IPS DF 6.9 (cell line): ENCODE measurements at regions not wholly inside any gene's neighbourhood (a gene's known extent, or its start where the extent isn't known, plus 50 kb on each side); places are given as distances from the start of the nearest gene placed in this dataset.

ENCODE experiments used
- DNase-seq: peaks from one replicate; pipeline ENCODE4 v3.0.0-alpha.2; 2013; ENCODE audit warnings: low read depth, low spot score
- H3K27ac ChIP-seq: one replicate; pipeline ENCODE4 v1.5.1; 2013; ENCODE audit warnings: low read length, control low read depth
- H3K27me3 ChIP-seq: 2 replicates; pipeline ENCODE4 v1.6.1; 2013; ENCODE audit warnings: mild to moderate bottlenecking, low read length; ENCODE audit not compliant: control insufficient read depth, insufficient read depth
- H3K36me3 ChIP-seq: 2 replicates; pipeline ENCODE4 v1.6.1; 2013; ENCODE audit warnings: low read length; ENCODE audit not compliant: control insufficient read depth, insufficient read depth
- H3K4me1 ChIP-seq: 2 replicates; pipeline ENCODE4 v1.6.1; 2013; ENCODE audit warnings: low read length; ENCODE audit not compliant: control insufficient read depth, insufficient read depth
- H3K4me3 ChIP-seq: 2 replicates; pipeline ENCODE4 v1.5.1; 2013; ENCODE audit warnings: mild to moderate bottlenecking, low read length
- H3K9me3 ChIP-seq: 2 replicates; pipeline ENCODE4 v1.6.1; 2013; ENCODE audit warnings: low read length, inconsistent platforms; ENCODE audit not compliant: control insufficient read depth, insufficient read depth
- WGBS: extraction: QIAGEN DNeasy Blood & Tissue Kit; methylation state at CpG from one replicate; pipeline ENCODE4 v1.1.7; 2013; ENCODE audit warnings: mixed read lengths, missing lambda C conversion rate; ENCODE audit not compliant: insufficient read length, insufficient coverage; 5-methylcytosine and 5-hydroxymethylcytosine counted together

GRCh38 chr6:165805067-165805555, 142.1 kb upstream of the PDE10A start:
- Histone ChIP-seq H3K4me1 (no peaks in the 10 kb centered on the region), H3K27ac (no peak overlapping the region), H3K36me3 (no peaks in the 10 kb centered on the region), H3K27me3 (peaks cover 8% of the 10 kb centered on the region; the same call in 1 of the 2 replicates), H3K4me3 (peak overlapping the region; percentile 58), H3K9me3 (no peaks in the 10 kb centered on the region)
- no CpG with 5 or more reads among the region's 39 CpGs for WGBS
- DNase-seq, result no peak

GRCh38 chr6:165804331-165805066, 141.5 kb upstream of the PDE10A start:
- no peaks in the 10 kb centered on the region for H3K36me3 ChIP-seq
- DNase-seq, result no peak
- no peaks in the 10 kb centered on the region for H3K9me3 ChIP-seq
- H3K4me1 ChIP-seq, result no peaks in the 10 kb centered on the region
- H3K4me3 ChIP-seq, result peak overlapping the region; percentile 58; the same call in 1 of the 2 replicates
- no peak overlapping the region for H3K27ac ChIP-seq
- peaks cover 8% of the 10 kb centered on the region; the same call in 1 of the 2 replicates for H3K27me3 ChIP-seq
- no CpG with 5 or more reads among the region's 61 CpGs for WGBS

DNA sequence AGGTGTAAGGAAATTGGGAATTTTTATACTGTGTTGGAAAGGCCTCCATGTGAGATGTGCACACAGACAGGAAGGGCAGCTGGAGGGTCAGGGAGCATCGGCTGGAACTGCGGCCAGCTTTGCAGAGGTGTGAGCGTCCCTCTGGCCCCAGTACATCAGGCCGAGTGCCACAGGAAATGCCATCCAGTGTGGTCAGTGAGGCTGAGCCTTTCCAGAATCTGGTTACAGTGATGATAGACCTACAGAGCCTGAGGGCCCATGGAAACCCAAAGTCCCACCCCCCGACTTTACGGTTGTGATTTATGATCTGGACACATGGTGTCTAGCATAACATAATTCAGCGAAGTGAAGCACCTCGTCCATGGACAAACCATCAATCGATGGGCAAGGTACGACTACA, 137.3 kb upstream of the PDE10A start:
- Histone ChIP-seq H3K27ac (no peak overlapping the region), H3K27me3 (peaks cover 4% of the 10 kb centered on the region; the same call in 1 of the 2 replicates), H3K36me3 (no peaks in the 10 kb centered on the region), H3K9me3 (no peaks in the 10 kb centered on the region), H3K4me3 (no peak overlapping the region), H3K4me1 (no peaks in the 10 kb centered on the region)
- no CpG with 5 or more reads among the region's 10 CpGs for WGBS
- no peak for DNase-seq

DNA sequence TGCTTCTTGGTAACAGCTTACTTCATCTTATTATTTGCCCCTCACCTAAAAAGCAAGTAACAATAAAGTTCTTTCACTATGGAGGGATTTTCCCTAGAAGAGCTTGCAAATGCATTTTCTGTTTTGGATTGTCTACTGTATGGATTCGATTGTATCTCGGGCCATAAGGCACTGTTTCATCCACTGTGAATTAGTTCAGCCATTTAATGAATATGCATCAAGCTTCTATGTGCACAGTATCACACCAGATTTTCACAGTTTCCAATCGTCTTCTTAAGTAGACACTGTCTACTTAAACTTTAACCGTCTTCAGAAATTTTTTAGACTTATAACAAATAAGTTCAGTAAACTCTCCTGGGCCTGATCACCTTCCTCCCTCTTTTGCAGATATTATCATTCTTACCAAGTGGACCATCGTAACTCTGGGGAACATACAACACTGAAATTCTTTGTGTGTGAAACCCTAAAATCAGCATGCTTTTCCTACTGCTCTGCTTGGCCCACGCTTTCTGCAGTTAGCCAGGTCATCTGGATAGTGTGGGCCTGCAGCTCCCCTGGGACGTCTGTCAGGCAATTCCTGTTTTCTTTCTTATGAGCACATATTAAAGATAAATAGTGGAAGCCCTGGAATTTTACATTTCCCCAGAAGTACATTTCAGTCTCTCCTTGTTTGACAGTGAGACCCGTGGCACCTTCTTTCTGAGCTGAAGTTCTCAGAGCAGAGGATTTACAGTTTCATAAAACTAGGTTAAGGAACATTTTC, 136.5 kb upstream of the PDE10A start:
- Histone ChIP-seq H3K4me1 (no peaks in the 10 kb centered on the region), H3K36me3 (no peaks in the 10 kb centered on the region), H3K27ac (no peak overlapping the region), H3K4me3 (no peak overlapping the region), H3K27me3 (peaks cover 3% of the 10 kb centered on the region; the same call in 1 of the 2 replicates), H3K9me3 (no peaks in the 10 kb centered on the region)
- no CpG with 5 or more reads among the region's 8 CpGs for WGBS
- no peak for DNase-seq

DNA sequence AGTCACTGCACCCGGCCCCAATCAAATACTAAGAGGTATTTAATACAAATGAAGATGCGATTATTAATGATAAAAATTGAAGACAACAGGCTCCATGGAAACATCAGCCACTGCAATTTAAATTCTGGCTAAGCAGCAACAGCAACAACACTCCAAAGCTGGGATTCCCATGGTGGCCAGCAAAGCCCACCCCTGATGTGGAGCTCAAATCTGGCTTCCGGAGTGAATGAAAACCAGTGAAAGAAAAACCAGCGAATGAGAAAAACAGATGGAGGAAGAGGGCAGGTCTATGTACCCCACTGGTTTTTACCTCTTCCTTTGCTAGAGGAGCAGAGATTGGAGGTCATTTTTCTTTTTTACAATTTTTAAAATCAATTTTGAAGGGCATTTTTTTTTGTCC, 135.9 kb upstream of the PDE10A start:
- no peaks in the 10 kb centered on the region; the same call in 1 of the 2 replicates for H3K27me3 ChIP-seq
- no CpG with 5 or more reads among the region's 4 CpGs for WGBS
- H3K4me3 ChIP-seq, result no peak overlapping the region
- H3K9me3 ChIP-seq, result no peaks in the 10 kb centered on the region
- H3K27ac ChIP-seq, result no peak overlapping the region
- no peaks in the 10 kb centered on the region for H3K36me3 ChIP-seq
- H3K4me1 ChIP-seq, result no peaks in the 10 kb centered on the region
- no peak for DNase-seq

DNA sequence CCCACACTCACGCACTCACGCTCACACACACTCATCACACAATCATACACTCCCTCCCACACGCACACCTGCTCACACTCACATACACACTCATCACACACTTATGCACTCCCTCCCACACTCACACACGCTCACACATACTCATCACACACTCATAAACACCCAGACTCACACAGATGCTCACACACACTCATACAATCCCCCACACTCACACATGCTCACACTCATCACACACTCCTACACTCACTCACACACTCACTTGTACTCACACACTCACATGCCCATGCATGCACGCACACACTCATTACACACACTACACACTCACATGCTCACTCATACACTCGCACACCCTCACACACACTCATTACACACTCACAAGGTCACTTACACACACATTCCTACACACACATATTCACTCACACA, 131.1 kb upstream of the PDE10A start:
- no peaks in the 10 kb centered on the region for H3K4me1 ChIP-seq
- H3K9me3 ChIP-seq, result no peaks in the 10 kb centered on the region
- no peak overlapping the region for H3K4me3 ChIP-seq
- WGBS, result 100% methylated on average over 6 of the region's 6 CpGs
- no peaks in the 10 kb centered on the region for H3K27me3 ChIP-seq
- no peak overlapping the region for H3K27ac ChIP-seq
- DNase-seq, result no peak
- no peaks in the 10 kb centered on the region for H3K36me3 ChIP-seq

DNA sequence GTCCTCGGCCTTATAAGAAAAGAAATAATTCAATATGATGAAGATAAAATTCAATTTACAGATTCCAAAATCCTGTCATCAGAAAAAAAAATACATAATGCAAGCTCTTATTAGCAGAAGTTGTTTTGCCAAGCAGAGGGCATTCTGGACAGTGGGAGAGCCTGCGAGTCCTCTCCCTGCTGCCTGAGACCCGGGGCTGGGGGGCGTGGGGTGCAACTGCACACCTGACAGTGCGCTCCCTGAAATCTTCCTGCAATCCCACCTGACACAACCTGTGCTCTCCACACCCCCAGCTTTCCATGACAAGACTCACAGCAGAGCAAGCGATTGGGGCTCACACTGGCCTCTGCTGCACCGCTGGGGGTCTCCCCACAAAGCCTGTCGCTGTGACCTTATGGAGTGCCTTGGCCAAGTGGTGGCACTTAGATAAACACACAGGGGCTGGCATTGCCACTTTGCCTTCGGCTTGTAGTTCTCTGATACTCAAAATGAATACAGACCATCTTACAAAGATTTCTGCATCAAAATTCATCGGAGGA, 130.3 kb upstream of the PDE10A start:
- WGBS, result no CpG with 5 or more reads among the region's 10 CpGs
- H3K9me3 ChIP-seq, result no peaks in the 10 kb centered on the region

DNA sequence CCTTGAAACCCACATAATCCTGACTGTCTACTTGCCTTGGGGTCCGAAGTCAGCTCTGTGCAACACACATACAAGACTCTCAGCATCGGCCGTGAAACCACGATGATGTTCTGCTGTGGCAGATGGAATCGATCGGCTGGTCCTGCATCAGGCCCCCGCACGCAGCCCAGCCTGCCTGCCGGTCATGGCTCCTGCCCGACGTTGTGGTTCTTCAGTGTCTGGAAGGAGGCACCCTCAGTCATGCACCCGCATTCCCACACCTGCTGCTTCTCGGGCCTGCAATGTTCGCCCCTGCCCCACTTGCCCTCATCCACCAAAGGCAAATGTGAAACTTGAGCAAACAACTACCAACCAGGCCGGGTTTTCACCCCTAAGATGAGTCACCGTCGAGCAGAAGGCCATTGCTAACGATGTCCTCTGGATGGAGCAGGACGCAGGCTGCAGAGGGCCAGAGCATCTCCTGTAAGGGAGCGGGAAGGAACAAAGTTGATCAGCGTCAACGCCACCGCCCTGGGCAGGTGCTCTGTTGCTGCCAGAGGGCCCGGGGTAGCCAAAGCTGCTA, 128.9 kb upstream of the PDE10A start:
- Histone ChIP-seq H3K36me3 (no peaks in the 10 kb centered on the region), H3K27ac (no peak overlapping the region), H3K4me1 (no peaks in the 10 kb centered on the region), H3K9me3 (no peaks in the 10 kb centered on the region), H3K4me3 (no peak overlapping the region), H3K27me3 (no peaks in the 10 kb centered on the region)
- no CpG with 5 or more reads among the region's 24 CpGs for WGBS
- DNase-seq, result no peak

More for the DNA sequence above, 130.3 kb upstream of the PDE10A start:
- H3K36me3 ChIP-seq, result no peaks in the 10 kb centered on the region
- H3K4me1 ChIP-seq, result no peaks in the 10 kb centered on the region
- H3K27me3 ChIP-seq, result no peaks in the 10 kb centered on the region
- no peak overlapping the region for H3K27ac ChIP-seq
- DNase-seq, result no peak
- no peak overlapping the region for H3K4me3 ChIP-seq

DNA sequence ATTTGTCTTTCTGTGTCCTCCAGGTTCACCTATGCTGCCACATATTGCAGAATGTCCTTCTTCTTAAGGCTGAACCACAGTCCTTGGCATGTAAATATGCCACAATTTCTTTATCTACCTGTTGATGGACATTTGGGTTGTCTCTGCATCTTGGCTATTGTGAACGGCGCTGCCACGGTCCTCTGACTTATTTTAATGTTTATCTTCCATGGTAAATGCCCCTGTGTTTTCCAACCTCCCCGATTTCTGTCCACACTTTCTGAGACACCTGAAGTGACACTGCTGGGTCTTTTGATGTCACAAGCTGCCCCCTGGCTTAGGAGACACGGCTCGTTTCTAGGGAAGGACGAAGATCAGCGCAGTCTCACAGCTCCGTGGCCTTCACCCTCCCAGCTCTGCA, 128.3 kb upstream of the PDE10A start:
- Histone ChIP-seq H3K27me3 (no peaks in the 10 kb centered on the region), H3K9me3 (no peaks in the 10 kb centered on the region), H3K4me1 (no peaks in the 10 kb centered on the region), H3K4me3 (no peak overlapping the region), H3K36me3 (no peaks in the 10 kb centered on the region), H3K27ac (no peak overlapping the region)
- no peak for DNase-seq
- no CpG with 5 or more reads among the region's 9 CpGs for WGBS

GRCh38 chr6:165782812-165783211, 119.8 kb upstream of the PDE10A start:
- WGBS, result no CpG with 5 or more reads among the region's 3 CpGs
- Histone ChIP-seq H3K4me1 (no peaks in the 10 kb centered on the region; the same call in 1 of the 2 replicates), H3K9me3 (no peaks in the 10 kb centered on the region), H3K36me3 (no peaks in the 10 kb centered on the region), H3K4me3 (no peak overlapping the region), H3K27ac (no peak overlapping the region), H3K27me3 (no peaks in the 10 kb centered on the region)
- no peak for DNase-seq
